ENCODE measurements at regions not wholly inside any gene's neighbourhood (a gene's known extent, or its start where the extent isn't known, plus 50 kb on each side); places are given as distances from the start of the nearest gene placed in this dataset.

- TF ChIP-seq CTCF (conservative IDR thresholded peaks at IDR 0.05; ENCODE audit: low read depth, low read length) (no peak), EZH2 (IDR thresholded peaks at IDR 0.05; ENCODE audit: low read length, unreplicated experiment) (no peak)
These were observed 1292.7 kb downstream of the TBC1D22A start for GRCh38 chr22:48055185-48055584.

Data from PC-3 (cell line).